NT2/D1 (cell line): ENCODE measurements at regions not wholly inside any gene's neighbourhood (a gene's known extent, or its start where the extent isn't known, plus 50 kb on each side); places are given as distances from the start of the nearest gene placed in this dataset.
A peak's percentile ranks its signal among the peaks of the same experiment; 100 is the strongest.

Source experiments
- DNase-seq: peaks from one replicate; pipeline ENCODE4 v3.0.0-alpha.2; 2011; ENCODE audit warnings: low read depth, low spot score
- H3K27me3 ChIP-seq: 2 replicates; pipeline ENCODE4 v1.6.0; 2011; ENCODE audit warnings: mild to moderate bottlenecking; ENCODE audit not compliant: insufficient read length, insufficient read depth
- H3K36me3 ChIP-seq: 2 replicates; pipeline ENCODE4 v1.6.1; 2011; ENCODE audit warnings: mild to moderate bottlenecking, low read length, mixed read lengths; ENCODE audit not compliant: insufficient read depth, insufficient read length
- H3K4me1 ChIP-seq: 2 replicates; pipeline ENCODE4 v1.5.1; 2011; ENCODE audit not compliant: insufficient read depth, insufficient read length
- H3K4me3 ChIP-seq: 2 replicates; pipeline ENCODE4 v1.5.1; 2011; ENCODE audit warnings: low read depth; ENCODE audit not compliant: insufficient read length
- H3K9ac ChIP-seq: 2 replicates; pipeline ENCODE4 v1.6.0; 2011; ENCODE audit warnings: low read depth; ENCODE audit not compliant: insufficient read length
- H3K9me3 ChIP-seq: 2 replicates; pipeline ENCODE4 v1.5.1; 2011; ENCODE audit warnings: mild to moderate bottlenecking, low read length; ENCODE audit not compliant: insufficient read depth
- SUZ12 ChIP-seq: IDR thresholded peaks from 2 replicates; pipeline ENCODE4 v1.6.1; 2011; ENCODE audit not compliant: insufficient read length, insufficient read depth; ENCODE audit errors: extremely low read depth
- YY1 ChIP-seq: IDR thresholded peaks from 2 replicates; pipeline ENCODE4 v1.6.1; 2011; ENCODE audit not compliant: insufficient read length, insufficient read depth
- ZNF274 ChIP-seq: IDR thresholded peaks from 2 replicates; pipeline ENCODE4 v1.6.1; 2011; ENCODE audit warnings: mild to moderate bottlenecking, low read depth, low read length

GRCh38 chr12:13686260-13686659 lies 295.1 kb downstream of the GRIN2B start:
- no peak for DNase-seq
- TF ChIP-seq ZNF274 = no peak
- no peak for TF ChIP-seq YY1
- TF ChIP-seq SUZ12 = no peak
- no peaks in the 10 kb centered on the region for H3K36me3 ChIP-seq
- no peaks in the 10 kb centered on the region for H3K4me1 ChIP-seq
- H3K4me3 ChIP-seq = no peak overlapping the region
- H3K9me3 ChIP-seq = no peaks in the 10 kb centered on the region
- H3K27me3 ChIP-seq = no peaks in the 10 kb centered on the region
- no peak overlapping the region for H3K9ac ChIP-seq

DNA sequence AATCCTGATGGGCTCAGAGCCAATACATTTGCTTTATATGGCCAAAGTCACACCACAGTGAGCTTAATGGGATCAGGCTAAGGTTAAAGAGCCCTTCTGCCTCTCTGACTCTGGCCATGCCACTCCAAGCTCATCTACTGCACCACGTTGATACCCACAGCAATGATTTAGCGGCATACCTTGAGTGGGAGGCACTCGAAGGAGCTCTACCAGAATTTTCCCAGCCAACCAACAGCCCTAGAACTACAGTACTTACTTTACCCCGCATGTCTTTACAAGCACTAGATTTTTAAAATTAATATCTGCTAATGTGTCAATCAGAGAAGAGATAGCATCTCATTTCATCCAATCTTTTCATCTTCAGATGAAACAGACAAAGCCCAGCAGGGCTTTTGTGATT lies 300.5 kb downstream of the GRIN2B start:
- no peak for DNase-seq
- H3K9me3 ChIP-seq = no peaks in the 10 kb centered on the region
- no peaks in the 10 kb centered on the region for H3K36me3 ChIP-seq
- no peaks in the 10 kb centered on the region for H3K4me1 ChIP-seq
- H3K4me3 ChIP-seq = no peak overlapping the region
- H3K9ac ChIP-seq = no peak overlapping the region
- no peaks in the 10 kb centered on the region for H3K27me3 ChIP-seq
- TF ChIP-seq SUZ12 (no peak), ZNF274 (no peak), YY1 (no peak)

GRCh38 chr12:13676880-13677279 lies 304.5 kb downstream of the GRIN2B start:
- H3K36me3 ChIP-seq = no peaks in the 10 kb centered on the region
- no peaks in the 10 kb centered on the region for H3K9me3 ChIP-seq
- H3K27me3 ChIP-seq = no peaks in the 10 kb centered on the region
- no peak overlapping the region for H3K4me3 ChIP-seq
- TF ChIP-seq SUZ12 (no peak), YY1 (no peak), ZNF274 (no peak)
- H3K4me1 ChIP-seq = no peaks in the 10 kb centered on the region
- H3K9ac ChIP-seq = no peak overlapping the region
- no peak for DNase-seq

- DNase-seq = no peak
- H3K9ac ChIP-seq = no peak overlapping the region
Measured at GRCh38 chr12:13670285-13670866, 311.0 kb downstream of the GRIN2B start.

GRCh38 chr12:13668880-13669279 lies 312.5 kb downstream of the GRIN2B start:
- H3K9ac ChIP-seq = no peak overlapping the region
- no peaks in the 10 kb centered on the region for H3K36me3 ChIP-seq
- no peak overlapping the region for H3K4me3 ChIP-seq
- H3K9me3 ChIP-seq = no peaks in the 10 kb centered on the region
- TF ChIP-seq SUZ12 (no peak), YY1 (no peak), ZNF274 (no peak)
- H3K4me1 ChIP-seq = no peaks in the 10 kb centered on the region
- no peaks in the 10 kb centered on the region for H3K27me3 ChIP-seq
- DNase-seq = no peak

More at GRCh38 chr12:13670285-13670866, 311.0 kb downstream of the GRIN2B start:
- no peaks in the 10 kb centered on the region for H3K36me3 ChIP-seq
- TF ChIP-seq ZNF274 (no peak), SUZ12 (no peak), YY1 (no peak)
- no peaks in the 10 kb centered on the region for H3K9me3 ChIP-seq
- no peaks in the 10 kb centered on the region for H3K4me1 ChIP-seq
- H3K27me3 ChIP-seq = no peaks in the 10 kb centered on the region
- H3K4me3 ChIP-seq = no peak overlapping the region

DNA sequence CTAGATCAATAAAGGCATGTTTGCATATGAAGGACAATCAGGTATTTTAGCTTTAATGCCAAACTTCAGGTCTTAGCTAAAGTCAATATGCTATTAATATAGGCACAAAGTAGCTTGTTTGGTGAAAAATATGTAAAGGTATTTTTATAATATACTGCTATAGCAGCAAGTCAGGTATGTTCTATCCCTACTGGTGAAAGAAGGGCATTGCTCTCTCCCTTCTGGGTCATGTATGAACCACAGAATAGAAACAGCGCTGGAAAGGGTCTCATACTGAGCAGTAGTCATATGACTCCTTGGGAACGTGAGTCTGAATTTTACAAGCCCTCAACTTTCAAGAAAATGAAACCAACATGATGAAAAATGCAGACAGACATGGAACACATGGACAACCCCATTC lies 314.6 kb downstream of the GRIN2B start:
- Histone ChIP-seq H3K27me3 (no peaks in the 10 kb centered on the region), H3K36me3 (no peaks in the 10 kb centered on the region), H3K4me3 (no peak overlapping the region), H3K4me1 (no peaks in the 10 kb centered on the region), H3K9ac (no peak overlapping the region), H3K9me3 (no peaks in the 10 kb centered on the region)
- no peak for DNase-seq
- TF ChIP-seq SUZ12 (no peak), YY1 (no peak), ZNF274 (no peak)

GRCh38 chr12:13661005-13661887 lies 320.2 kb downstream of the GRIN2B start:
- no peak overlapping the region for H3K9ac ChIP-seq
- peaks cover 7% of the 10 kb centered on the region for H3K27me3 ChIP-seq
- no peaks in the 10 kb centered on the region for H3K9me3 ChIP-seq
- TF ChIP-seq SUZ12 = no peak
- TF ChIP-seq YY1 = no peak
- TF ChIP-seq ZNF274 = no peak
- H3K36me3 ChIP-seq = no peaks in the 10 kb centered on the region
- no peaks in the 10 kb centered on the region for H3K4me1 ChIP-seq
- peak; percentile 85 for DNase-seq
- no peak overlapping the region for H3K4me3 ChIP-seq
